ENCODE measurements at regions not wholly inside any gene's neighbourhood (a gene's known extent, or its start where the extent isn't known, plus 50 kb on each side); places are given as distances from the start of the nearest gene placed in this dataset.

- ATAC-seq (no peak), DNase-seq (no peak)
- Histone ChIP-seq H3K4me3 (no peak overlapping the region), H3K9me3 (no peaks in the 10 kb centered on the region), H3K36me3 (replicated peaks in 1 of 2; ENCODE audit: insufficient read depth in 1 of 2, low read depth in 2 of 2) (no peaks in the 10 kb centered on the region), H3K27me3 (no peaks in the 10 kb centered on the region), H3K4me1 (no peaks in the 10 kb centered on the region), H3K27ac (no peak overlapping the region)
- intact Hi-C loops (cut with DNase I), result no loop called here
- 45 to 76% methylated on average over 3 of the region's 3 CpGs for WGBS, 2 donors
- TF ChIP-seq POLR2A (IDR thresholded peaks at IDR 0.05), result no peak
- no peak for TF ChIP-seq CTCF (IDR thresholded peaks at IDR 0.05)
Observed at GRCh38 chr4:156496797-156497196, 474.8 kb downstream of the PDGFC start.

- no peaks in the 10 kb centered on the region for H3K27me3 ChIP-seq
- H3K36me3 ChIP-seq (replicated peaks in 1 of 2; ENCODE audit: insufficient read depth in 1 of 2, low read depth in 2 of 2), result no peaks in the 10 kb centered on the region
- no peak overlapping the region for H3K27ac ChIP-seq
- ATAC-seq (no peak), DNase-seq (no peak)
- 14 to 20% methylated on average over 1 of the region's 1 CpG for WGBS, 2 donors
- H3K4me3 ChIP-seq, result no peak overlapping the region
- TF ChIP-seq CTCF (IDR thresholded peaks at IDR 0.05) (no peak), POLR2A (IDR thresholded peaks at IDR 0.05) (no peak)
- H3K4me1 ChIP-seq, result no peaks in the 10 kb centered on the region
- H3K9me3 ChIP-seq, result no peaks in the 10 kb centered on the region
- intact Hi-C loops (cut with DNase I), result no loop called here
Observed at GRCh38 chr4:156495836-156496235, 475.8 kb downstream of the PDGFC start.

- ATAC-seq (no peak), DNase-seq (no peak)
- Histone ChIP-seq H3K27ac (no peak overlapping the region), H3K9me3 (no peaks in the 10 kb centered on the region), H3K4me3 (no peak overlapping the region), H3K27me3 (no peaks in the 10 kb centered on the region), H3K4me1 (no peaks in the 10 kb centered on the region), H3K36me3 (replicated peaks in 1 of 2; ENCODE audit: insufficient read depth in 1 of 2, low read depth in 2 of 2) (no peaks in the 10 kb centered on the region)
- TF ChIP-seq POLR2A (IDR thresholded peaks at IDR 0.05) (no peak), CTCF (IDR thresholded peaks at IDR 0.05) (no peak)
- intact Hi-C loops (cut with DNase I), result no loop called here
Observed at GRCh38 chr4:156495091-156495490, 476.5 kb downstream of the PDGFC start.

GRCh38 chr4:156493858-156494257, 477.7 kb downstream of the PDGFC start:
- Histone ChIP-seq H3K27me3 (no peaks in the 10 kb centered on the region), H3K36me3 (replicated peaks in 1 of 2; ENCODE audit: insufficient read depth in 1 of 2, low read depth in 2 of 2) (no peaks in the 10 kb centered on the region), H3K4me1 (no peaks in the 10 kb centered on the region), H3K27ac (no peak overlapping the region), H3K9me3 (no peaks in the 10 kb centered on the region), H3K4me3 (no peak overlapping the region)
- no peak for ATAC-seq
- 49 to 55% methylated on average over 3 of the region's 3 CpGs for WGBS, 2 donors
- DNase-seq, result no peak
- intact Hi-C loops (cut with DNase I), result no loop called here
- no peak for TF ChIP-seq POLR2A (IDR thresholded peaks at IDR 0.05)
- TF ChIP-seq CTCF (IDR thresholded peaks at IDR 0.05), result no peak

GRCh38 chr4:156487107-156487506, 484.5 kb downstream of the PDGFC start:
- no peaks in the 10 kb centered on the region for H3K27me3 ChIP-seq
- no peak for DNase-seq
- ATAC-seq, result no peak
- intact Hi-C loops (cut with DNase I), result no loop called here
- H3K9me3 ChIP-seq, result no peaks in the 10 kb centered on the region
- WGBS, 2 donors, result 81 to 83% methylated on average over 6 of the region's 6 CpGs
- no peak overlapping the region for H3K4me3 ChIP-seq
- no peaks in the 10 kb centered on the region for H3K4me1 ChIP-seq
- no peaks in the 10 kb centered on the region for H3K36me3 ChIP-seq (replicated peaks in 1 of 2; ENCODE audit: insufficient read depth in 1 of 2, low read depth in 2 of 2)
- no peak for TF ChIP-seq CTCF (IDR thresholded peaks at IDR 0.05)
- no peak for TF ChIP-seq POLR2A (IDR thresholded peaks at IDR 0.05)
- H3K27ac ChIP-seq, result no peak overlapping the region

Measured in body of pancreas (tissue), 4 donors.